ENCODE measurements at regions not wholly inside any gene's neighbourhood (a gene's known extent, or its start where the extent isn't known, plus 50 kb on each side); places are given as distances from the start of the nearest gene placed in this dataset.

DNA sequence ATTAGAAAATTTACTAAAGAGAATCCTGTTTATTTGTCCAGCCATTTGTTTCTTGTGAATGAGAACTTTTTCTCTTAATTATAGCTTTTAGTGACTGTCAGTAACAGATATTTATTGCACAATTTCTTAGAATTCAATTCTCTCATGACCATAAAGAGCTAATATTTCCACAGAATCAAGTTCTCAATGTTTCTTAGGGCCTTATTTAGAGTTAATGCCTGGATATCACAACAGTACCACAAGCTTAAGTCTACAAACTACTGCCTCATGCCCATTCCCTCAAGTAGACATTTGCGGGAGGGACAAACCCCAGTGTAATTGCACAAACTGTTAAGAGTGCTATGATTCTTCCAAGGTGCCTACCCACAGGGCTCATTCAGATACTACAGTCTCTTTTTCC is 199.7 kb upstream of the POU2AF2 start:
- ChIA-PET POLR2A (no interaction called here), CTCF (no interaction called here)
- Histone ChIP-seq H3K27ac (ENCODE audit: low read length) (no peak overlapping the region), H3K4me1 (ENCODE audit: control insufficient read depth, insufficient read depth, low read length) (no peaks in the 10 kb centered on the region), H3K4me3 (ENCODE audit: low read depth in 2 of 2, low read length in 2 of 2) (no peak overlapping the region), H3K9me3 (ENCODE audit: control insufficient read depth, insufficient read depth, low read depth, low read length) (no peaks in the 10 kb centered on the region), H3K27me3 (ENCODE audit: control insufficient read depth, insufficient read depth, low read length) (no peaks in the 10 kb centered on the region), H3K36me3 (ENCODE audit: control insufficient read depth, insufficient read depth, low read length) (no peaks in the 10 kb centered on the region)
- intact Hi-C loops (cut with micrococcal nuclease; ENCODE audit: unreplicated experiment) (no loop called here), in situ Hi-C loops (cut with HindIII; ENCODE audit: low pct_unique_long_range_greater_than_20kb, low sequenced_read_pairs) (no loop called here)
- TF ChIP-seq TCF7L2 (IDR thresholded peaks at IDR 0.05; ENCODE audit: low read depth, low read length), result no peak
- no peak for TF ChIP-seq POLR2AphosphoS5 (IDR thresholded peaks at IDR 0.05; ENCODE audit: low read depth, low read length)
- no peak for TF ChIP-seq SIN3A (IDR thresholded peaks at IDR 0.05; ENCODE audit: borderline replicate concordance, insufficient read depth, low read depth, low read length)
- TF ChIP-seq, protein P1, sequence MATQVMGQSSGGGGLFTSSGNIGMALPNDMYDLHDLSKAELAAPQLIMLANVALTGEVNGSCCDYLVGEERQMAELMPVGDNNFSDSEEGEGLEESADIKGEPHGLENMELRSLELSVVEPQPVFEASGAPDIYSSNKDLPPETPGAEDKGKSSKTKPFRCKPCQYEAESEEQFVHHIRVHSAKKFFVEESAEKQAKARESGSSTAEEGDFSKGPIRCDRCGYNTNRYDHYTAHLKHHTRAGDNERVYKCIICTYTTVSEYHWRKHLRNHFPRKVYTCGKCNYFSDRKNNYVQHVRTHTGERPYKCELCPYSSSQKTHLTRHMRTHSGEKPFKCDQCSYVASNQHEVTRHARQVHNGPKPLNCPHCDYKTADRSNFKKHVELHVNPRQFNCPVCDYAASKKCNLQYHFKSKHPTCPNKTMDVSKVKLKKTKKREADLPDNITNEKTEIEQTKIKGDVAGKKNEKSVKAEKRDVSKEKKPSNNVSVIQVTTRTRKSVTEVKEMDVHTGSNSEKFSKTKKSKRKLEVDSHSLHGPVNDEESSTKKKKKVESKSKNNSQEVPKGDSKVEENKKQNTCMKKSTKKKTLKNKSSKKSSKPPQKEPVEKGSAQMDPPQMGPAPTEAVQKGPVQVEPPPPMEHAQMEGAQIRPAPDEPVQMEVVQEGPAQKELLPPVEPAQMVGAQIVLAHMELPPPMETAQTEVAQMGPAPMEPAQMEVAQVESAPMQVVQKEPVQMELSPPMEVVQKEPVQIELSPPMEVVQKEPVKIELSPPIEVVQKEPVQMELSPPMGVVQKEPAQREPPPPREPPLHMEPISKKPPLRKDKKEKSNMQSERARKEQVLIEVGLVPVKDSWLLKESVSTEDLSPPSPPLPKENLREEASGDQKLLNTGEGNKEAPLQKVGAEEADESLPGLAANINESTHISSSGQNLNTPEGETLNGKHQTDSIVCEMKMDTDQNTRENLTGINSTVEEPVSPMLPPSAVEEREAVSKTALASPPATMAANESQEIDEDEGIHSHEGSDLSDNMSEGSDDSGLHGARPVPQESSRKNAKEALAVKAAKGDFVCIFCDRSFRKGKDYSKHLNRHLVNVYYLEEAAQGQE (IDR thresholded peaks at IDR 0.05; ENCODE audit: insufficient read depth in 1 of 2, low read depth in 2 of 2, low read length in 1 of 2), result no peak
- no peak for TF ChIP-seq CTCF (IDR thresholded peaks at IDR 0.05)
- ATAC-seq, result no peak
- no TSS peak for BruUV-seq (replicated peaks)
- DNase-seq (ENCODE audit: low read depth, low spot score), result no peak

DNA sequence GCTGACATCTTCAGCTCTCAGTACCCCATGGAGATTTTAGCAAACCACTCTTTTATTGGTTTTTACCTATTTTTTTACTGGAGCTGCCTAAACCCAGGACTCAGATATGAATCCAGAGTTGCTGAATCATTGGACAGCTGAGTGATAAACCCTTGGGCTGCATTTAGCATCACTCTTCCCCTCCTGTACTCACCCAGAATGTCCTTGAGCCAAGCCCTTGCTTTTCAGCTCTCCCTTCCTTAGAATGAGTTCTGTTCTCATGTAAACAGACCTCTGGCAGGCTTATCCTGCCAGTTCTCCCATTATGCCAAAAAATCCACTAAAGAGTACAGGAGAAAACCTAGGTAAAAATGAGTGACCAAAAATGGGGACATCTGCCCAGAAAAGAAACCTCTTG is 200.1 kb upstream of the POU2AF2 start:
- no peak overlapping the region for H3K27ac ChIP-seq (ENCODE audit: low read length)
- ATAC-seq, result no peak

More for the DNA sequence above, 200.1 kb upstream of the POU2AF2 start:
- DNase-seq (ENCODE audit: low read depth, low spot score), result no peak
- Histone ChIP-seq H3K9me3 (ENCODE audit: control insufficient read depth, insufficient read depth, low read depth, low read length) (no peaks in the 10 kb centered on the region), H3K4me3 (ENCODE audit: low read depth in 2 of 2, low read length in 2 of 2) (no peak overlapping the region), H3K4me1 (ENCODE audit: control insufficient read depth, insufficient read depth, low read length) (no peaks in the 10 kb centered on the region), H3K36me3 (ENCODE audit: control insufficient read depth, insufficient read depth, low read length) (no peaks in the 10 kb centered on the region), H3K27me3 (ENCODE audit: control insufficient read depth, insufficient read depth, low read length) (no peaks in the 10 kb centered on the region)
- intact Hi-C loops (cut with micrococcal nuclease; ENCODE audit: unreplicated experiment), result no loop called here
- CTCF ChIA-PET, result no interaction called here
- no TSS peak for BruUV-seq (replicated peaks)
- POLR2A ChIA-PET, result no interaction called here
- in situ Hi-C loops (cut with HindIII; ENCODE audit: low pct_unique_long_range_greater_than_20kb, low sequenced_read_pairs), result no loop called here
- no peak for TF ChIP-seq SIN3A (IDR thresholded peaks at IDR 0.05; ENCODE audit: borderline replicate concordance, insufficient read depth, low read depth, low read length)
- TF ChIP-seq TCF7L2 (IDR thresholded peaks at IDR 0.05; ENCODE audit: low read depth, low read length), result no peak
- TF ChIP-seq, protein P1 (IDR thresholded peaks at IDR 0.05; ENCODE audit: insufficient read depth in 1 of 2, low read depth in 2 of 2, low read length in 1 of 2), result no peak
- no peak for TF ChIP-seq CTCF (IDR thresholded peaks at IDR 0.05)
- TF ChIP-seq POLR2AphosphoS5 (IDR thresholded peaks at IDR 0.05; ENCODE audit: low read depth, low read length), result no peak
